OCI-LY3 (cell line): ENCODE measurements at regions not wholly inside any gene's neighbourhood (a gene's known extent, or its start where the extent isn't known, plus 50 kb on each side); places are given as distances from the start of the nearest gene placed in this dataset.

Experiments
- H2AFZ ChIP-seq: fragments of 200-600, 300-600 bp; shearing (Covaris generic); 2 replicates; pipeline ENCODE4 v1.6.0; 2014; ENCODE audit warnings: antibody characterized with exemption, low read depth, low read length
- H3K27ac ChIP-seq: fragments of 200-600, 300-600 bp; sonication (generic); 2 replicates; pipeline ENCODE4 v1.5.1; 2014; ENCODE audit warnings: mild to moderate bottlenecking, low read length, moderate library complexity, mixed read lengths
- H3K27me3 ChIP-seq: fragments of 200-600, 300-600 bp; sonication (generic); 2 replicates; pipeline ENCODE4 v1.6.1; 2014; ENCODE audit warnings: low read depth, low read length, mixed read lengths
- H3K36me3 ChIP-seq: fragments of 200-600, 300-600 bp; sonication (generic); replicated peaks from 2 replicates; pipeline ENCODE3; 2014; ENCODE audit warnings: low read depth, low read length, mixed read lengths
- H3K4me1 ChIP-seq: fragments of 300-600, 200-600 bp; sonication (generic); 2 replicates; pipeline ENCODE4 v1.6.1; 2014; ENCODE audit warnings: low read length, mixed read lengths
- H3K4me2 ChIP-seq: fragments of 200-600, 300-600 bp; sonication (generic); 2 replicates; pipeline ENCODE4 v1.6.1; 2014; ENCODE audit warnings: low read length, mixed read lengths
- H3K4me3 ChIP-seq: fragments of 300-600, 200-600 bp; sonication (generic); 2 replicates; pipeline ENCODE4 v1.5.1; 2014; ENCODE audit warnings: antibody characterized with exemption, mild to moderate bottlenecking, low read length, moderate library complexity
- H3K79me2 ChIP-seq: fragments of 300-600, 200-600 bp; shearing (Covaris generic); 2 replicates; pipeline ENCODE4 v1.6.1; 2014; ENCODE audit warnings: mild to moderate bottlenecking, low read length, mixed read lengths
- H3K9ac ChIP-seq: fragments of 300-600, 200-600 bp; shearing (Covaris generic); 2 replicates; pipeline ENCODE4 v1.6.0; 2014; ENCODE audit warnings: mild to moderate bottlenecking, low read length, moderate library complexity
- H3K9me3 ChIP-seq: fragments of 200-600, 300-600 bp; shearing (Covaris generic); 2 replicates; pipeline ENCODE4 v1.6.1; 2014; ENCODE audit warnings: low read length, mixed read lengths; ENCODE audit not compliant: insufficient read depth
- H4K20me1 ChIP-seq: fragments of 200-600, 300-600 bp; sonication (generic); 2 replicates; pipeline ENCODE4 v1.6.1; 2016; ENCODE audit warnings: low read length, mixed read lengths; ENCODE audit not compliant: insufficient read depth
- EZH2phosphoT487 ChIP-seq: fragments of 200-600 bp; shearing (Covaris generic); IDR thresholded peaks from 2 replicates; pipeline ENCODE4 v1.6.1; 2018; ENCODE audit warnings: antibody characterized with exemption, mixed run types, low read depth
- TF ChIP-seq, protein P1 (sequence below): fragments of 200-600, 300-600 bp; sonication (generic); IDR thresholded peaks from 2 replicates; pipeline ENCODE4 v1.5.1; 2014; ENCODE audit warnings: antibody characterized with exemption, low read length, low read depth

DNA sequence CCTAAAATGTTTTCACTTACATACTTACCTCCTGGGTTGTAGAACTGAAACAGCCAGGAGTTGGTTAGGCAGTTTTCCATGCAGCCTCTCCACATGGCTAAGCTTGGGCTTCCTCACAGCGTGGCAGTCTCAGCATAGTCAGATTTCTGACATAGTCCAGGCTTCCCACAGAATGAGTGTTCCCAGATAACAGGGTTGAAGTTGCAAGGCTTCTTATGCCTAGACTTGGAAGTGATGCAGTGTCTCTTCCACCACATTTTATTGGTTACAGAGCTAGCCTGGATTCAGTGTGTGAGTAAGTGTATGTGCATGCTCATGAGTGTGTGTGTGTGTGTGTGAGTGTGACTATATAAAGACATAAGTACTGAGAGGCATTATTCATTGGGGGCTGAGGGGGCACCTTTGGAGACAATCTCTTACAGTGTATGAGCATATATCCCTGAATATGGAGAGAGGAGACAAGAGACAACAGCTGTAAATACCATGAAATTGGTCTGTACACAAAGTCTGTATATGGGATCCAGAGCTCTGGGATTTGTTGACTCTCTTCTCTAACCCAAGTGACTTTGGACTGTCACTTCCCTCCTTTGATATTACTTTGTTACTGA lies 78.1 kb downstream of the ZNF621 start:
- H2AFZ ChIP-seq, result no peak overlapping the region

DNA sequence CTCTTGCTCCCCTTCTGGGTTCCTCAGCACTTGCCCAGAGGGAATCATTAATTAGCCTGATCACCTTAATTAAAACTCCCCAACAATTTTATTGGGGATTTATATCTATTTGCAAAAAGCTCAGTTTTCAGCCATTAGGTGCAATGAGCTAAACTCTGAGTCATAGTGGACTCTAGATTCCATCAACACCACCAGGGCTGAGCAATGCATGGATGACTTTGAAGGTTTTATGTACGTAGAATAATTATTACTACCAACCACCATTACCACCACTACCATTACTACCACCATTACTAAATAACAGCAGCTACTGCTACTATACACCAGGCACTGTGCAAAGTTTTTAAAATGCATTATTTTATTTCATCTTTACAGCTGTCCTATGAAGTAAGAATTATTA lies 81.2 kb downstream of the ZNF621 start:
- Histone ChIP-seq H3K27ac (no peak overlapping the region), H2AFZ (no peak overlapping the region), H3K27me3 (peaks cover 37% of the 10 kb centered on the region), H4K20me1 (no peaks in the 10 kb centered on the region), H3K9me3 (no peaks in the 10 kb centered on the region), H3K4me3 (no peak overlapping the region), H3K4me2 (no peak overlapping the region), H3K36me3 (no peaks in the 10 kb centered on the region), H3K79me2 (no peaks in the 10 kb centered on the region), H3K9ac (no peak overlapping the region), H3K4me1 (no peaks in the 10 kb centered on the region)
- TF ChIP-seq EZH2phosphoT487, result no peak
- TF ChIP-seq, protein P1, sequence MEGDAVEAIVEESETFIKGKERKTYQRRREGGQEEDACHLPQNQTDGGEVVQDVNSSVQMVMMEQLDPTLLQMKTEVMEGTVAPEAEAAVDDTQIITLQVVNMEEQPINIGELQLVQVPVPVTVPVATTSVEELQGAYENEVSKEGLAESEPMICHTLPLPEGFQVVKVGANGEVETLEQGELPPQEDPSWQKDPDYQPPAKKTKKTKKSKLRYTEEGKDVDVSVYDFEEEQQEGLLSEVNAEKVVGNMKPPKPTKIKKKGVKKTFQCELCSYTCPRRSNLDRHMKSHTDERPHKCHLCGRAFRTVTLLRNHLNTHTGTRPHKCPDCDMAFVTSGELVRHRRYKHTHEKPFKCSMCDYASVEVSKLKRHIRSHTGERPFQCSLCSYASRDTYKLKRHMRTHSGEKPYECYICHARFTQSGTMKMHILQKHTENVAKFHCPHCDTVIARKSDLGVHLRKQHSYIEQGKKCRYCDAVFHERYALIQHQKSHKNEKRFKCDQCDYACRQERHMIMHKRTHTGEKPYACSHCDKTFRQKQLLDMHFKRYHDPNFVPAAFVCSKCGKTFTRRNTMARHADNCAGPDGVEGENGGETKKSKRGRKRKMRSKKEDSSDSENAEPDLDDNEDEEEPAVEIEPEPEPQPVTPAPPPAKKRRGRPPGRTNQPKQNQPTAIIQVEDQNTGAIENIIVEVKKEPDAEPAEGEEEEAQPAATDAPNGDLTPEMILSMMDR, result no peak

More for the DNA sequence above, 78.1 kb downstream of the ZNF621 start:
- Histone ChIP-seq H3K27ac (no peak overlapping the region), H3K4me1 (peaks cover 5% of the 10 kb centered on the region), H3K9me3 (no peaks in the 10 kb centered on the region), H4K20me1 (no peaks in the 10 kb centered on the region), H3K27me3 (peaks cover 28% of the 10 kb centered on the region), H3K4me3 (no peak overlapping the region), H3K36me3 (no peaks in the 10 kb centered on the region), H3K79me2 (no peaks in the 10 kb centered on the region), H3K4me2 (no peak overlapping the region), H3K9ac (no peak overlapping the region)
- TF ChIP-seq, protein P1, result no peak
- no peak for TF ChIP-seq EZH2phosphoT487

DNA sequence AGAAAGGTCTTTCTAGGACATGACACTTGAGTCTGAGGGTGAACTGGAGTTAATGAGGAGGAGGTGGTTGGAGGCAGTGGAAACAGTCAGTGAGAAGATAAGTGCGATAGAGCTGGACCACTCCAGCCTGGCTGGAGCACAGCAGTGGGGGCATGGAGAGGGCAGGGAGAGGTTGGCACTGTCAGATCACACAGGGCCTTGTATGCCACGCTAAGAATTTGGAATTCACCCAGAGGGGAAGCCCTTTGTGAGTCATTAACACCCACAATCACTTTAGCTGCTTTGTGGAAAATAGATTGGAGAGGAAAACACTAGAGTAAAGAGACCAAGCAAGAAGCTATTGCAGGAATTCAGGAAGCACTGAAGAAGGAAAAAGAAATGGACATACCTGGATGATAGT lies 83.3 kb downstream of the ZNF621 start:
- Histone ChIP-seq H3K4me2 (no peak overlapping the region), H3K27ac (no peak overlapping the region), H3K9me3 (no peaks in the 10 kb centered on the region), H3K36me3 (no peaks in the 10 kb centered on the region), H3K9ac (no peak overlapping the region), H2AFZ (no peak overlapping the region), H3K27me3 (peaks cover 33% of the 10 kb centered on the region), H3K79me2 (no peaks in the 10 kb centered on the region), H3K4me3 (no peak overlapping the region), H3K4me1 (no peaks in the 10 kb centered on the region), H4K20me1 (no peaks in the 10 kb centered on the region)
- TF ChIP-seq, protein P1, result no peak
- no peak for TF ChIP-seq EZH2phosphoT487

DNA sequence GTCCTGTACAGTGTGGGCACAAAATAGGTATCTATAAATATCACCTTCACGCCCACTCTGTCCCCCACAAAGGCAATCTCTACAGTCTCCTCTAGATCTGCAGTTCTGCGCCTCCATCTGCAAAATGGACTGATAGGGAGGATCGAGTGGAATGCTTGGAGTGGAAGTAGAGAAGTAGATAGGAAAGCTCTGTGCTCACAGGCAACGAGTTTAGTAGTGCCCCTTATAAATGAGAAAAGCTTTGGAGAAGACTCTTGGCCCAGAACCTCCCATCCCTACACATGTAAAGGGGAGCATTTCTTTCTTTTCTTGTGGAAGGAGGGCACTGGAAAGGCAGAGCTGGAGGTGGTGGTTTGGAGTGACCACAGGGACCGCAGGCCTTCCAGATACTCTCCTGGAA lies 88.5 kb downstream of the ZNF621 start:
- no peak overlapping the region for H3K27ac ChIP-seq
- no peaks in the 10 kb centered on the region for H4K20me1 ChIP-seq
- peaks cover 18% of the 10 kb centered on the region for H3K27me3 ChIP-seq
- H3K4me3 ChIP-seq, result no peak overlapping the region
- no peak overlapping the region for H2AFZ ChIP-seq
- no peaks in the 10 kb centered on the region for H3K36me3 ChIP-seq
- H3K4me2 ChIP-seq, result no peak overlapping the region
- no peaks in the 10 kb centered on the region for H3K9me3 ChIP-seq
- H3K79me2 ChIP-seq, result no peaks in the 10 kb centered on the region
- H3K9ac ChIP-seq, result no peak overlapping the region
- no peak for TF ChIP-seq EZH2phosphoT487
- TF ChIP-seq, protein P1, result no peak
- H3K4me1 ChIP-seq, result no peaks in the 10 kb centered on the region
